OCI-LY1 (cell line): ENCODE measurements at regions not wholly inside any gene's neighbourhood (a gene's known extent, or its start where the extent isn't known, plus 50 kb on each side); places are given as distances from the start of the nearest gene placed in this dataset.

Experiments used
- H2AFZ ChIP-seq: fragments of 200-600 bp; sonication (generic), shearing (Covaris generic); 2 replicates; pipeline ENCODE4 v1.6.0; 2014; ENCODE audit warnings: antibody characterized with exemption, mild to moderate bottlenecking, low read length
- H3F3A ChIP-seq: fragments of 200-600 bp; sonication (generic), shearing (Covaris generic); 2 replicates; pipeline ENCODE4 v1.6.0; 2014; ENCODE audit warnings: mild to moderate bottlenecking, antibody characterized with exemption, low read length, moderate library complexity; ENCODE audit not compliant: insufficient read depth
- H3K27ac ChIP-seq: fragments of 200-600 bp; sonication (generic); 2 replicates; pipeline ENCODE4 v1.5.1; 2014; ENCODE audit warnings: low read length, mixed run types, mild to moderate bottlenecking, low read depth; ENCODE audit not compliant: poor library complexity, severe bottlenecking
- H3K27me3 ChIP-seq: fragments of 200-600 bp; sonication (generic); 2 replicates; pipeline ENCODE4 v1.6.0; 2014; ENCODE audit warnings: antibody characterized with exemption, mild to moderate bottlenecking, low read length, moderate library complexity; ENCODE audit not compliant: insufficient read depth
- H3K36me3 ChIP-seq: fragments of 200-600 bp; sonication (generic); 2 replicates; pipeline ENCODE4 v1.6.1; 2014; ENCODE audit warnings: mild to moderate bottlenecking, antibody characterized with exemption, low read length, moderate library complexity, mixed read lengths; ENCODE audit not compliant: insufficient read depth
- H3K4me1 ChIP-seq: fragments of 200-600 bp; sonication (generic); 2 replicates; pipeline ENCODE4 v1.5.1; 2014; ENCODE audit warnings: mild to moderate bottlenecking, low read length, moderate library complexity; ENCODE audit not compliant: insufficient read depth, severe bottlenecking
- H3K4me2 ChIP-seq: fragments of 200-600 bp; sonication (generic), shearing (Covaris generic); 2 replicates; pipeline ENCODE4 v1.6.1; 2014; ENCODE audit warnings: low read length
- H3K4me3 ChIP-seq: fragments of 200-600 bp; sonication (generic); 2 replicates; pipeline ENCODE4 v1.5.1; 2014; ENCODE audit warnings: low read length, low read depth, mild to moderate bottlenecking, mixed read lengths; ENCODE audit not compliant: poor library complexity, severe bottlenecking
- H3K79me2 ChIP-seq: fragments of 200-600 bp; shearing (Covaris generic); 2 replicates; pipeline ENCODE4 v1.6.1; 2016; ENCODE audit warnings: mixed run types, low read length, mixed read lengths; ENCODE audit not compliant: insufficient read depth
- H3K9ac ChIP-seq: fragments of 200-600 bp; sonication (generic), shearing (Covaris generic); 2 replicates; pipeline ENCODE4 v1.6.1; 2014; ENCODE audit warnings: mild to moderate bottlenecking, low read length, mixed read lengths
- H3K9me2 ChIP-seq: fragments of 200-600 bp; sonication (generic), shearing (Covaris generic); 2 replicates; pipeline ENCODE4 v1.6.1; 2014; ENCODE audit warnings: low read depth, mild to moderate bottlenecking, low read length, mixed read lengths
- H3K9me3 ChIP-seq: fragments of 200-600 bp; shearing (Covaris generic); 2 replicates; pipeline ENCODE4 v1.6.1; 2014; ENCODE audit warnings: low read length, mixed read lengths
- H4K20me1 ChIP-seq: fragments of 200-600 bp; sonication (generic), shearing (Covaris generic); 2 replicates; pipeline ENCODE4 v1.6.0; 2016; ENCODE audit warnings: mild to moderate bottlenecking, low read length; ENCODE audit not compliant: insufficient read depth
- EZH2 ChIP-seq: fragments of 200-600 bp; sonication (generic), shearing (Covaris generic); IDR thresholded peaks from 2 replicates; pipeline ENCODE4 v1.8.0; 2017; ENCODE audit warnings: borderline replicate concordance, mixed run types, mild to moderate bottlenecking, antibody characterized with exemption, low read length, moderate library complexity, mixed read lengths
- TF ChIP-seq, protein P1 (sequence below): fragments of 200-600 bp; sonication (generic), shearing (Covaris generic); IDR thresholded peaks from 2 replicates; pipeline ENCODE4 v1.5.1; 2017; ENCODE audit warnings: mild to moderate bottlenecking, antibody characterized with exemption, low read length, moderate library complexity, mixed read lengths

DNA sequence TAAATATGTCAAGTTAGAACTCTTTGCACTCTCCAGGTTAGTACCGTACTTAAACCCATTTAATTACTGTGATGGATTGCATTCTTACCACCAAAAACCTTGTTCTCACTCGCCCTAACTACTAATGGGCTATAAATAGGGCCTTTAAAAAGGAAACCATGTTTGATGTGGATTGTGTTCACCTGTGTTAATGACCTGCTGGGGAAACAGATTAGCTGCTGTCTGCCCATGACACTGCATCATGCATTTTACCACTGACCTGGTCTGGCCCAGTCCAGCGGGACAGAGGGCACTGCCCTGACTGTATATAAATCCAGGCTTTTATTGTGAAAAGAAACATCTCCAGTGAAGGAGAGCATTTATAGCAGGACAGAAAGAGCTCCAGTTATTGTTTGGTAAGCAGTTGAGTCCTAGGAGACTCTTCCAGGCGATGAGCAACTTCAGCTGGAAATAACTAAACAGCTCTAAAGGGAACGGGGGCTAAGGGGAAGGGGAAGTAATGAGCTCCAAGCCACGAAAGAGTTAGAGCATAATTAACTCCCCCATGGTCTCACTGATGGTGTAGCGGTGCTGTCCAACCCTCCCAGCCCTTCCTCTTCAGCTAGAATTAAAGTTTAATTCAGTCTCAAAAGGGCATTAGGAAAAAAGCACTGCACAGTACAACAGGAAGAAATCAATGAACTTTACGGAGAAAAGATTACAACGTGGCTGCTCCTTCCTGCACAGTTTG lies 303.1 kb downstream of the ENC1 start:
- Histone ChIP-seq H3K4me1 (no peaks in the 10 kb centered on the region), H3K9ac (no peak overlapping the region), H3K27me3 (no peaks in the 10 kb centered on the region), H3K27ac (no peak overlapping the region), H3F3A (no peaks in the 10 kb centered on the region), H3K9me2 (no peaks in the 10 kb centered on the region), H3K4me2 (no peak overlapping the region), H3K4me3 (no peak overlapping the region), H3K79me2 (no peaks in the 10 kb centered on the region), H3K9me3 (no peaks in the 10 kb centered on the region), H4K20me1 (no peaks in the 10 kb centered on the region), H3K36me3 (no peaks in the 10 kb centered on the region), H2AFZ (no peak overlapping the region)
- no peak for TF ChIP-seq EZH2
- TF ChIP-seq, protein P1, sequence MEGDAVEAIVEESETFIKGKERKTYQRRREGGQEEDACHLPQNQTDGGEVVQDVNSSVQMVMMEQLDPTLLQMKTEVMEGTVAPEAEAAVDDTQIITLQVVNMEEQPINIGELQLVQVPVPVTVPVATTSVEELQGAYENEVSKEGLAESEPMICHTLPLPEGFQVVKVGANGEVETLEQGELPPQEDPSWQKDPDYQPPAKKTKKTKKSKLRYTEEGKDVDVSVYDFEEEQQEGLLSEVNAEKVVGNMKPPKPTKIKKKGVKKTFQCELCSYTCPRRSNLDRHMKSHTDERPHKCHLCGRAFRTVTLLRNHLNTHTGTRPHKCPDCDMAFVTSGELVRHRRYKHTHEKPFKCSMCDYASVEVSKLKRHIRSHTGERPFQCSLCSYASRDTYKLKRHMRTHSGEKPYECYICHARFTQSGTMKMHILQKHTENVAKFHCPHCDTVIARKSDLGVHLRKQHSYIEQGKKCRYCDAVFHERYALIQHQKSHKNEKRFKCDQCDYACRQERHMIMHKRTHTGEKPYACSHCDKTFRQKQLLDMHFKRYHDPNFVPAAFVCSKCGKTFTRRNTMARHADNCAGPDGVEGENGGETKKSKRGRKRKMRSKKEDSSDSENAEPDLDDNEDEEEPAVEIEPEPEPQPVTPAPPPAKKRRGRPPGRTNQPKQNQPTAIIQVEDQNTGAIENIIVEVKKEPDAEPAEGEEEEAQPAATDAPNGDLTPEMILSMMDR: no peak

DNA sequence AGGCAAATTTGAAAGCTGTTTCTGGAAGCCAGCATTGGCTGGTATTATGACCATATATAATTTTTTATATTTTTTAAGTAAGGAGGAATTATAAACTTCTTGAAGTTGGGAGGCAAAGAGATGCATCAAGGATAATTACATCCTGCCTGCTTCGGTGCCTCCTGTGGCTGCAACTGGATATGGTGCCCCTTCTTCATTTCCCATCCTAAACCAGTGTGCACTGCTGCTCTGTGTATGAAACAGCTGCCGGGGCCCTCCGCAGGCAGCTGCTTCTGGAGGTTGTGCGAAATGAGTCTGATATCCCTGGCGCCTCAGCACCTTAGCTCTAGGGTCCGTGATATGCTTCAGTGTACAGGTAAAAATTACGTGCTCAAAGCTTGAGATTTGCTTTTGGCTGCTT lies 304.2 kb downstream of the ENC1 start:
- Histone ChIP-seq H3F3A (no peaks in the 10 kb centered on the region), H3K36me3 (no peaks in the 10 kb centered on the region)

DNA sequence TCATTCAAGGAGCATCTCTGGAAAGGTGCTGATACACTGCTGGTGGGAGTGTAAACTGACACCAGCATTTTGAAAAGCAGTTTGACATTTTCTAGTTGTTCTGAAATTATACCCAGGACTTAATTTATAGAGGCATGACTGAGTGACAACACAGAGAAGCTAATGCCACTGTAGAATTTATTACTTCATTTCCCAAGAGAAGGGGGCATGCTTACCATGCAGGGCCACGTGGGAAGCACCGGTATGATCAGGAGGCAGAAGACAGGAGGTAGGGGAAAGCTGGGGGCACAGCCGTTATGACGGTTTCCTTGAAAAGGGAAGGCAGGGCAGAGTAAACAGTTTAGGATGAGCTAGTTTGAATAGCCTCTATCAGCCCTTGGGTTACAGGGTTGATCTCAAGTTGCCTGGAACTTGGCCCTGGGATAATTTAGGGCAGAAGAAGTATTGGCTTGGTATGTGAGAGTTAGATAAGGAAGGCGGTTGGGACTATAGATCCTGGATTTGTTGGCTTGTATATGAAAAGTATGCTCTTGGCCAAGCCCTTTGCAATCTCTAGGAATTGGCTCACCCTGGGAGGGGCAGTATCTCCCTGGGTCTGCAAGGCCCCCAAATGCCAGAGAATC lies 305.7 kb downstream of the ENC1 start:
- H3K9me3 ChIP-seq: no peaks in the 10 kb centered on the region
- no peaks in the 10 kb centered on the region for H3K79me2 ChIP-seq
- no peaks in the 10 kb centered on the region for H3K27me3 ChIP-seq
- H3K9me2 ChIP-seq: no peaks in the 10 kb centered on the region
- no peak overlapping the region for H3K4me2 ChIP-seq
- H2AFZ ChIP-seq: no peak overlapping the region
- H3F3A ChIP-seq: no peaks in the 10 kb centered on the region
- TF ChIP-seq, protein P1: no peak
- TF ChIP-seq EZH2: no peak
- no peak overlapping the region for H3K27ac ChIP-seq
- no peak overlapping the region for H3K9ac ChIP-seq
- no peaks in the 10 kb centered on the region for H3K4me1 ChIP-seq
- H3K36me3 ChIP-seq: no peaks in the 10 kb centered on the region
- no peaks in the 10 kb centered on the region for H4K20me1 ChIP-seq
- H3K4me3 ChIP-seq: no peak overlapping the region

More for the DNA sequence above, 304.2 kb downstream of the ENC1 start:
- no peak overlapping the region for H2AFZ ChIP-seq
- H3K9ac ChIP-seq: no peak overlapping the region
- TF ChIP-seq, protein P1: no peak
- TF ChIP-seq EZH2: no peak
- H4K20me1 ChIP-seq: no peaks in the 10 kb centered on the region
- H3K27ac ChIP-seq: no peak overlapping the region
- no peaks in the 10 kb centered on the region for H3K27me3 ChIP-seq
- no peaks in the 10 kb centered on the region for H3K9me2 ChIP-seq
- H3K4me3 ChIP-seq: no peak overlapping the region
- H3K79me2 ChIP-seq: no peaks in the 10 kb centered on the region
- no peaks in the 10 kb centered on the region for H3K9me3 ChIP-seq
- H3K4me2 ChIP-seq: no peak overlapping the region
- H3K4me1 ChIP-seq: no peaks in the 10 kb centered on the region
